Forelimb muscle (tissue), 1 donor: ENCODE measurements at regions not wholly inside any gene's neighbourhood (a gene's known extent, or its start where the extent isn't known, plus 50 kb on each side); places are given as distances from the start of the nearest gene placed in this dataset.
A peak's percentile ranks its signal among the peaks of the same experiment; 100 is the strongest.

Experiments
- DNase-seq: peaks from one replicate; pipeline ENCODE4 v3.0.0-alpha.2; 2013; ENCODE audit warnings: low read depth

- DNase-seq, result no peak
Measured at GRCh38 chr4:15130441-15130840, 128.2 kb downstream of the CPEB2 start.

- DNase-seq, result no peak
Measured at GRCh38 chr4:15131551-15131950, 129.3 kb downstream of the CPEB2 start.

- no peak for DNase-seq
Measured at GRCh38 chr4:15132739-15133138, 130.5 kb downstream of the CPEB2 start.

DNA sequence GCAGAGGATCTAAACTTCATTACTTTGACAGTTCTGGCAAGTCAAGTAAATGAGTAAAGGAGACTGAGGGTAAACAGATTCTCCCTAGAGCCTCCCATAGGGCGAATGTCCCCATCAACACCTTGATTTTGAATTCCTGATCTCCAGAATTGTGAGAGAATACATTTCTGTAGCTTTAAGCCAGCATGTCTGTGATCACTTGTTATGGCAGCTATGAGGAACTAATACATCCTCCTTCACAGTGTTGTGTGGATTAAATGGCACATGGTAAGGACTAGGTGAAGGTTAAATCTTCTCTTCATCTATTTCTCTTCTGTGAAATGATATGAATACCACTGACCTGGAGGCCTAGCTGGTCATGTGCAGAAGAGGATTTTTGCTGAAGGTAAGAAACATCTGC is 137.3 kb downstream of the CPEB2 start:
- no peak for DNase-seq

DNA sequence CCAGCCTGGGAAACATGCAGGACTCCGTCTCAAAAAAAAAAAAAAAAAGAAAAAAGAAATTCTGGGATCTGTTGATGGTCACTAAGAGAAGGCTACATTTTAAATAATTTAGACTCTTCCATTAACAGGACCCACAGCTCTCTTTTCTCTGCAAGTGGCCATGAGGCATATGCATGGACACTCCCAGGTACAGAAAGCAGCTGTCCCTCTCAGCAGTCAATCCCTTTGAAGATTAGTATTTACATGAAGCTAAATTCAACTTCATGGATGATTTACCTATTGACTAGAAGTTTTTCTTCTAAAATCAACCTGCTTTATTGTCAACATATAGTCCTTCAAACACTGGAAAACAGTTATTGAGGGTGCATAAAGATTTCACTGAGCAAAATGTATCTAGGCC is 139.9 kb downstream of the CPEB2 start:
- no peak for DNase-seq

- DNase-seq, result no peak
Measured at GRCh38 chr4:15143551-15143950, 141.3 kb downstream of the CPEB2 start.

- no peak for DNase-seq
Measured at GRCh38 chr4:15144249-15144966, 142.1 kb downstream of the CPEB2 start.

DNA sequence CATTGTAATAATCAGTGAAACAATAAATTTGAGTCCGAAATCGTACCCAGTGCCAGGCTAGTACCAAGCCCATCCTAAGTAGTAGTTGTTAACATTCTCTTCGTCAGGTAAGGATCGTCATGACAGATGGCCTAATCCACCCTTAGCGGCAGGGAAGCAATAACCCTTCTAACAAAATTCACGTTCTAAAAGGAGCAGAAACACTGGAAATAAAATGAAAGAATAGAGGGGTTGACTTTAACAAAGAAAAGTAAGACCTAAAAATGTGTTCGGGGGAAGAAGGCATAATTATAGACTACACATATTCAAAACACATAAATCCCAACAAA is 142.7 kb downstream of the CPEB2 start:
- no peak for DNase-seq

GRCh38 chr4:15145709-15146108 is 143.4 kb downstream of the CPEB2 start:
- DNase-seq, result no peak

DNA sequence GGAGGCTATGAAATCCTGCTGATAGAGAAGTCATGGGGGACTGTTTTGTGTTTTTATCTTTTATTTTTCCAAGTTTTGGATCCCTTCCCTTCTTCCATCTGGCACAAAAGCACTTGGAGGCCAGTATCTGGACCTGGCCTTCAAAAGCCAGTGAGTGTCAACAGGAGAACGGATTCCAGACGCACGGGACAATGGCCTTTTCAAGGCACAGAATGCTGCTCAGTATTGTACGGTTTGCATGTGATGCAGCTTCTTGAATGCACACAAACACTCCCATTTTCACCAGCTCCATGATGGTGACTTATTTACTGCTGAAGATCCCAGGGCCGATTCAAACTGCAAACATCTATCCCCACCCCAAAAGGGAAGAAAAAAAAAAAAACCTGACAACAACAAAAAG is 145.4 kb downstream of the CPEB2 start:
- DNase-seq, result no peak

GRCh38 chr4:15148199-15148598 is 145.9 kb downstream of the CPEB2 start:
- no peak for DNase-seq

DNA sequence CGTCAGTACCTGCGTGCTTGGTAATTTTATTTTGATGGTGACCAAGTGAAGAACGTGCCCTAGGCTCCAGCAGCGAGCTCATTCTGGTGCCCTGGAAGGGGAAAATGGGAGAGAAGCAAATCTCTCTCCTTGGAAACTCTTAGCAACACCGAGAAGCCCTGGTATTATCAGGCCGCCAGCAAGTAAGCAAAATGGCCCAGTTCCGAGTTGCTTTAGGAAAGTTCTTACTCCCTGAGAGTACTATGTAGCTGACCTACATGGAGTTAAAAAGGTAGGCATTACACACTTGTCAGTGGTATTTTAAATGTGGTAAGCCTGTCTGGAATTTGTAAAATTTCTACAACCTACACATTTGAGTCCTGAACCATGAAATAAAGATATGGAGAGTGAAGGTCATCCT is 146.4 kb downstream of the CPEB2 start:
- no peak for DNase-seq

DNA sequence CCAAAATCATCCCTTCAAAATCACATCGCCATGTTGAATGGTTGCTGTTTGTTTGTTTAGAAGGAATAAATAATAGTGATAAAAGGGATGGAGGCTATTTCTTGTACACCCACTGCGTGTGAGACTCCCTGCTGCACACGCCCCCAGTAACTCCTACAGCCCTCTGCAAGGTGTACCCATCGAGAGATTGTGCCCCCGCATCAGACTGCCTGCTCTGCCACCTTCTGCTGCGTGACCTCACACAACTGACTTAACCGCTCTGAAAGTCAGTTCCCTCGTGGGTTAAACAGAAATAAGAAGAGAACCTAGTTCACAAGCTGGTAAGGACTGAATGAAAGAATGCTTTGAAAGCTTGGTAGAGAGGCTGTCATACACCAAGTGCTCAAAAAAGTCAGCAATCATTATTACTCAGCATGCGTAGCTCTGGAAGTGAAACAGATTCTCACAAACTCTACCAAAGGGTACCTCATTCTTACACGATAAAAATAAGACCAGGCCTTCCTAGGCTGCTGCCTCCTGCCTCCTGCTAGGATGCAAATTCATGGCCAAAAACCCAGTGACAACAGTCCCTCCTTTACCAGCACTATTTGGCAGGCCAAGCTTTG is 147.1 kb downstream of the CPEB2 start:
- DNase-seq, result no peak

DNA sequence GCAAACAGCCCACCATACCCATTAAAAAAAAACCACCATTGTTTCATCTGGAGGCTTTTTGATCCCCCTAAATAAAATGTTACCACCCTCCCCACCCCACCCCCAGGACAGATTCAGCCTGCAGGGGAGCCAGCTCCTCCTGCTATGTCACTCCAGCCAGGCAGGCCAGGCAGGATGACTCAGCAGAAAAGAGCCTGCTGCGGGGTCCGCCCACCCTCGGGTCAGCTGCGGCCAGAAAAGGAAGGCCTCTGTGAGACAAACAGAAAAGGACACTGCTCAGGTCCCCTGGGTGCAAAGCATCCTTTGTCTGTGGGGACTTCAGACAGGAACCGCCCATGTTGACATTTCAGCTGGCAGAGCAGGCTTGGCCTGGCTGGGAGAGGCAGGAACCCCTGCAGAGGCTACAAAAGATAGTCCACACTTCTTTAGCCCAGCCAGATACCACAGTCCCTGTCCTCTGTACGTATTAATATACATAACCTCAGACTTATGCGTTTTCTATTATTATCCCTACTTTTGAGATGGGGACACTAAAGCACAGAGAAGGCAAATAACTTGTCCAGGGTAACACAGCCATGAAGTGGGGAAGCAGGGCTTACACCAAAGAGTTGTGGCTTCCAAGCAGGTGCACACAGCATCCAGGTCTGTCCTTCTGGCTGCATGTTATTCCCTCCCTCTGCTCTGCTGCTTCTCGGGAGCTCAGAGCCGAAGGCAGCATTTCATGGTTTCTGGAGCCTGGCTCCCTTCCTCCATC is 147.7 kb downstream of the CPEB2 start:
- peak; percentile 13 for DNase-seq

DNA sequence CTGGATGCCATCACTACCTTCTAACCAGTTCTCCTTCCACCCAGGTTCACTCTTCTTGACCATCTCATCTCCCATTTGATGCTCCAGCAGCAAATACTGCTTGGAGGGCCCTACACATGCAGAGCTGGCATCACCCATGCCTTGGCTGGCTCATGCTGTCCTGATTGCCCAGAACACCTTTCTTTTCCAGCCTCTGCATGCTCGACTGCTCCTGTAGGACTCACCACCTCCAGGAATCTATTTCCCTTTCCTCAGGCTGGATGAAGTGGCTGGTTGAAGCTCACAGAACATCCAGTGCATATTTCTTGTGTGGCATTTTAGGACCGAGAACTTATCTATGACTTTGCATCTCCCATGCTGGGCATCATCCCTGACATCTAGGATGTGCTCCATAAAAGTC is 148.3 kb downstream of the CPEB2 start:
- DNase-seq, result no peak

GRCh38 chr4:15151033-15151432 is 148.8 kb downstream of the CPEB2 start:
- no peak for DNase-seq

DNA sequence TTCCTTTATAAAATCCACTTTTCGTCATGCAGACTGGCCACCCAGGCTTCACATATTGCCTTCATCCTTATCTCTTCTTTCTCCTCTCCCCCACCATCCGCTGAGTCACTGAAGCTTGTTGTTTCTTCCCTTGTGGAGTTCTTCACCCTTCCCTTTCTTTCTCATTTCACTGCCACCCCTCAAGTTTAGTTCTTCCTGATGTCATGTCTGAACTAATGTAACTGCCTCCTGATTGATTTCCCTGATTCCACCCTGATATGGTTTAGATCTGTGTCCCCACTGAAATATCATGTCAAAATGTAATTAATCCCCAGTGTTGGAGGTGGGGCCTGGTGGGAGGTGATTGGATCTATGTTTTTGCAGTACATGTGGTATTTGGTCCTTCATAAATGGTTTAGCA is 151.4 kb downstream of the CPEB2 start:
- no peak for DNase-seq

- no peak for DNase-seq
Measured at GRCh38 chr4:15158406-15159091, 156.3 kb downstream of the CPEB2 start.

- DNase-seq, result no peak
Measured at GRCh38 chr4:15159477-15160019, 157.3 kb downstream of the CPEB2 start.

DNA sequence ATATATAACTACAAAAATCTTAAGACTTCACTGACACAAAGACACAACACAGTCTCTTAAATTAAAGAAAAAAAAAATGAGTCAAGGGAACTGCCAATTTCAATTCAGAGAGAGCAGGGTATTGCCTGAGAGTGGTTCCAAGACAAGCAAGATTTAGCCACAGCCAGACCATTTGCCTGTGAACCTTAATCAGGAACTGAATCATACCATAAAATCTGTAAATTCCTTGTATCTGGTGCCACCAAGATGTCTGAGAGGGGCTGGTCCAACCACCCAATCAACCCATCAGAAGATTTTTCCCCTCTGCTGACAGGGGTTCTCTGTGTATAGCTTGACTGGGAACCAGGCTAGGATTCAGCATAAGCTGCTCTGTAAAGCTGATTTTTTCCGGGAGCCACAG is 159.2 kb downstream of the CPEB2 start:
- no peak for DNase-seq

DNA sequence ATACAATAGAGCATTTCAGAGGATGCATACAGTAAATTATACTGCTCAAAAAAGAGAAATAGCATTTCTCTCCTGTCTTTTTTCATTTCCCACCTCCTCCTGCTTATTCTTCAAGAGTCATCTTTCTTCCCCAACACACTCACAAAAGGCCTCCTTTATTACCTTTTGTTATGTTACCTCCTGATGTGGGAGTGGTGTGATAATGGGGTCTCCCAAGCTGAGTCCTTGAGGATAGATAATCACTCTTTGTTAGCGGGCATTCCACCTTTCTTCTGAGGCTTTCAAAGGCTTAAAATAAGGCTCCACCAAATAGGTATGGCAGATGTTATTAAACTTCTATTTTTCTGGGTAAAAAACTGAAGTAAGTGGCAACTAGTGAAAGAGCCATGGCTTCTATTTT is 159.8 kb downstream of the CPEB2 start:
- no peak for DNase-seq
